ENCODE measurements at regions not wholly inside any gene's neighbourhood (a gene's known extent, or its start where the extent isn't known, plus 50 kb on each side); places are given as distances from the start of the nearest gene placed in this dataset.

DNA sequence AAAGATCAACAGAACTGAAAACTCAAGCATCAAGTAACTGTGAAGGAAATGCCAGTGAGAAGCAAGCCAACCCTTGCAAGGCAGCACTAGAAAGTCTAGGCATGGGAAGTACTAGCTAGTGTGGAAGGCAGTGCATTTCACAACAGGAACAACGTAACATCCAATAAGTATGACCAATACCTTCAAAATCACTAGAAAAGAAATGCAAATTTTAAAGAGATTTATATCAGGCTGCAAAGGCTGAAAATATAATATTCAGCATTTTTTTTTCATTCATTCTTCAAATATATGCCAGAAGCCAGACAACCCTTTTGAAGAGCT, 121.9 kb downstream of the DLEU7 start:
- TF ChIP-seq BACH2 (CRISPR knock-in tag; IDR thresholded peaks at IDR 0.05; ENCODE audit: borderline replicate concordance), result no peak
- TF ChIP-seq ZNF8 (CRISPR knock-in tag; IDR thresholded peaks at IDR 0.05), result no peak
- no peak for ATAC-seq

- no peak for TF ChIP-seq CSDC2 (CRISPR knock-in tag; IDR thresholded peaks at IDR 0.05)
- no peak for TF ChIP-seq TCF4 (CRISPR knock-in tag; IDR thresholded peaks at IDR 0.05; ENCODE audit: borderline replicate concordance)
- TF ChIP-seq PPARA (CRISPR knock-in tag; IDR thresholded peaks at IDR 0.05; ENCODE audit: borderline replicate concordance), result no peak
- TF ChIP-seq POU6F1 (CRISPR knock-in tag; IDR thresholded peaks at IDR 0.05; ENCODE audit: borderline replicate concordance, low read depth), result no peak
- no peak for TF ChIP-seq ZNF565 (CRISPR knock-in tag; conservative IDR thresholded peaks at IDR 0.05; ENCODE audit: low read depth)
- no peak for TF ChIP-seq ZNF70 (CRISPR knock-in tag; IDR thresholded peaks at IDR 0.05)
- ATAC-seq, result no peak
These were observed 120.9 kb downstream of the DLEU7 start for GRCh38 chr13:50722440-50723125.

GRCh38 chr13:50724438-50724837, 119.1 kb downstream of the DLEU7 start:
- ATAC-seq, result no peak
- TF ChIP-seq BACH2 (CRISPR knock-in tag; IDR thresholded peaks at IDR 0.05; ENCODE audit: borderline replicate concordance) (no peak), ISL1 (CRISPR knock-in tag; IDR thresholded peaks at IDR 0.05) (no peak), CSDC2 (CRISPR knock-in tag; IDR thresholded peaks at IDR 0.05) (no peak), ESRRG (CRISPR knock-in tag; IDR thresholded peaks at IDR 0.05) (no peak), POU6F1 (CRISPR knock-in tag; IDR thresholded peaks at IDR 0.05; ENCODE audit: borderline replicate concordance, low read depth) (no peak), ZNF70 (CRISPR knock-in tag; IDR thresholded peaks at IDR 0.05) (no peak), SNAI2 (CRISPR knock-in tag; IDR thresholded peaks at IDR 0.05) (no peak), GLIS3 (CRISPR knock-in tag; IDR thresholded peaks at IDR 0.05) (no peak), TSHZ2 (CRISPR knock-in tag; IDR thresholded peaks at IDR 0.05) (no peak), ZFP3 (CRISPR knock-in tag; IDR thresholded peaks at IDR 0.05) (no peak), PATZ1 (CRISPR knock-in tag; IDR thresholded peaks at IDR 0.05; ENCODE audit: borderline replicate concordance) (no peak), TOX (CRISPR knock-in tag; IDR thresholded peaks at IDR 0.05; ENCODE audit: borderline replicate concordance) (no peak), ZNF8 (CRISPR knock-in tag; IDR thresholded peaks at IDR 0.05) (no peak), PPARA (CRISPR knock-in tag; IDR thresholded peaks at IDR 0.05; ENCODE audit: borderline replicate concordance) (no peak), CREB5 (CRISPR knock-in tag; IDR thresholded peaks at IDR 0.05; ENCODE audit: low read depth) (no peak), TCF4 (CRISPR knock-in tag; IDR thresholded peaks at IDR 0.05; ENCODE audit: borderline replicate concordance) (no peak), ZC3H10 (CRISPR knock-in tag; IDR thresholded peaks at IDR 0.05) (no peak)

DNA sequence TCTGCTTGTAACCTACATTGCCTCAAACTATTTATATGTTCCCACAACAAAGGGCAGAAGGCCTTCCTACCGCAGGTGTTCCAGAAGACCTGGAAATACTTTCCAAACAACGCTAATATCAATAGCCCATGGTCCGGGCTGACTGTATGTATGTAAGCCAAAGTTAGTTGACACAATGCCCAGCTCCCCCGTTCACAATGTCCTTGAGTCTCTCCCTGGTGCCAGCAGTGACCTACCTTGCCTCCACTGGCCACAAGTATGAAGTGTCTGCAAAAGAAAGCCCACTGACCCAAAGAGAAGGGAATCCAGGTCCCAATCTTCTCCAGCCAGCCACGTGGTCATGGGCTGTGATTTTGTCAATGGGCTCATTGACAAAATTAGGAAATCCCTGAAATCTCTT, 118.6 kb downstream of the DLEU7 start:
- ATAC-seq, result no peak
- TF ChIP-seq ARNTL (CRISPR knock-in tag; IDR thresholded peaks at IDR 0.05; ENCODE audit: borderline replicate concordance, low read depth) (no peak), TOX (CRISPR knock-in tag; IDR thresholded peaks at IDR 0.05; ENCODE audit: borderline replicate concordance) (no peak), ZNF70 (CRISPR knock-in tag; IDR thresholded peaks at IDR 0.05) (no peak), PPARA (CRISPR knock-in tag; IDR thresholded peaks at IDR 0.05; ENCODE audit: borderline replicate concordance) (no peak), CREB5 (CRISPR knock-in tag; IDR thresholded peaks at IDR 0.05; ENCODE audit: low read depth) (no peak), POU6F1 (CRISPR knock-in tag; IDR thresholded peaks at IDR 0.05; ENCODE audit: borderline replicate concordance, low read depth) (no peak), SNAI2 (CRISPR knock-in tag; IDR thresholded peaks at IDR 0.05) (no peak), RARB (CRISPR knock-in tag; IDR thresholded peaks at IDR 0.05) (no peak), TCF4 (CRISPR knock-in tag; IDR thresholded peaks at IDR 0.05; ENCODE audit: borderline replicate concordance) (no peak), CSRNP3 (CRISPR knock-in tag; IDR thresholded peaks at IDR 0.05) (no peak)

All from SK-N-SH treated with all-trans-retinoic acid at 6 μM for 48 hours (cell line).